ENCODE measurements at regions not wholly inside any gene's neighbourhood (a gene's known extent, or its start where the extent isn't known, plus 50 kb on each side); places are given as distances from the start of the nearest gene placed in this dataset.

- Mint-ChIP-seq H3K27me3 (ENCODE audit: low read depth) (no peaks in the 10 kb centered on the region), H3K27ac (no peak overlapping the region), H3K36me3 (ENCODE audit: low read depth) (peaks cover 14% of the 10 kb centered on the region), H3K9me3 (peaks cover 20% of the 10 kb centered on the region), H3K4me1 (ENCODE audit: low read depth) (peaks cover 30% of the 10 kb centered on the region), H3K4me3 (ENCODE audit: low read depth) (no peak overlapping the region)
- no peak for DNase-seq (ENCODE audit: low spot score)
- intact Hi-C loops (cut with micrococcal nuclease), result no loop called here
These were observed 56.2 kb upstream of the AKAP13 start for GRCh38 chr15:85324202-85324601.

DNA sequence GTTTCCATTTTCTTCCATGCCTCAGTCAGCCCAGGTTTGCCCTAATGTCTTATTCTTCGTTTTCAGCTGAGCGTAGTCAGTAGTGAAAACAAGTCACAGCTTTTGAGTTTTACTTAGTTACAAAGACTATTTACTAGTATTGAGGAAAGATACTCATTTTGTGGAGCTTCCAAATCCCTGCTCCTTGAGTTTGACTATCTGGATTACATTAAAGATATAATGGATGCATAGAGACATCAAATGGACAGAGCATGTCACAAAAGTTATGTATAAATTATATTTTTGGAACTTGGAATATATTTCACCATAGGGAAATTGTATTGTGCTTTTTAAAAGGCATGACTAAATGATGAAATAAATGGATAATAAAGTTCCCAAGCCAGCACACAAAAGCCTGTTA is 54.6 kb upstream of the AKAP13 start:
- peaks cover 38% of the 10 kb centered on the region for H3K4me1 Mint-ChIP-seq (ENCODE audit: low read depth)
- no peak overlapping the region for H3K27ac Mint-ChIP-seq
- no peak overlapping the region for H3K4me3 Mint-ChIP-seq (ENCODE audit: low read depth)
- intact Hi-C loops (cut with micrococcal nuclease), result no loop called here
- peaks cover 7% of the 10 kb centered on the region for H3K36me3 Mint-ChIP-seq (ENCODE audit: low read depth)
- no peak for DNase-seq (ENCODE audit: low spot score)
- peaks cover 10% of the 10 kb centered on the region for H3K9me3 Mint-ChIP-seq
- H3K27me3 Mint-ChIP-seq (ENCODE audit: low read depth), result no peaks in the 10 kb centered on the region

DNA sequence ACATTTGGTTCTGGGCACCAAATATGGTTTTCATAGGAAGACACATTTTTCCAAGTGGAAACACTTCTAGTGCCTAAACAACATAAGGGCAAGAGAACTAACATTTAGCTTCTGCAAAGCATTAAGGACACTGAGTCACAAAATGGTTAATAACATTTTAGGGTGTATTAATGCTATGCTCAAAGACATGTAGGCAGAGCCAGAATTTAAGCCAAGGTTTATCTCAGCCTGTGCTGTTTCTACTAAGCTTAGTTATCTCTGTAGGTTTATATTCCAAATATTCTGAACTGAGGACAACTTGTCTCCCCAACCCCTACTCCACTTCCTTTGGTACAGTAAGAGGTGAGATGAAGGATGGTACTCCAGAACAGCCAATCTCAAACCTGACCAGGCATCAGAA is 54.1 kb upstream of the AKAP13 start:
- H3K27me3 Mint-ChIP-seq (ENCODE audit: low read depth), result no peaks in the 10 kb centered on the region
- DNase-seq (ENCODE audit: low spot score), result no peak
- H3K4me1 Mint-ChIP-seq (ENCODE audit: low read depth), result peaks cover 42% of the 10 kb centered on the region
- no peak overlapping the region for H3K27ac Mint-ChIP-seq
- no peak overlapping the region for H3K4me3 Mint-ChIP-seq (ENCODE audit: low read depth)
- H3K36me3 Mint-ChIP-seq (ENCODE audit: low read depth), result peaks cover 7% of the 10 kb centered on the region
- peaks cover 9% of the 10 kb centered on the region for H3K9me3 Mint-ChIP-seq
- intact Hi-C loops (cut with micrococcal nuclease), result no loop called here

DNA sequence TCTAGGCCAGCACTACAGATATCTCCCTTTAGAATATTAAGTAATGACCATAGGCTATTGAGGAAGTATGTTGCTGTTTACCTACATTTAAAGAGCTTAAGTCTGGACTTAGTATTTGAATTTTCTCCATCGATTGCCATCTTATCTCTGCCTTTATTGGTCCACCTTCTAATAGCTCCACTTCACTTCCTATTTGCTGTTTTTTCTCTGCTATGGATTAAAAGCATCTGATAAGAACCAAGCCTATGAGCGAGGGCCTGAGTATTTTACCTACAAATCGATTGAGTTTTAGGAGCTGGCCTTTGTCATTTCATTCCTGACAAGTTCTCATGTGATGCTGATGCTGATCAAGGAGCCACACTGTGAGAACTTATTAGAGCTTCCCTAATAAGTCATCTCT is 52.6 kb upstream of the AKAP13 start:
- no peak for DNase-seq (ENCODE audit: low spot score)
- Mint-ChIP-seq H3K27me3 (ENCODE audit: low read depth) (no peaks in the 10 kb centered on the region), H3K27ac (no peak overlapping the region), H3K9me3 (peaks cover 5% of the 10 kb centered on the region), H3K4me3 (ENCODE audit: low read depth) (no peak overlapping the region), H3K36me3 (ENCODE audit: low read depth) (peaks cover 3% of the 10 kb centered on the region), H3K4me1 (ENCODE audit: low read depth) (peaks cover 46% of the 10 kb centered on the region)
- intact Hi-C loops (cut with micrococcal nuclease), result no loop called here

- Mint-ChIP-seq H3K27ac (peak overlapping the region; percentile 96), H3K27me3 (ENCODE audit: low read depth) (no peaks in the 10 kb centered on the region), H3K4me3 (ENCODE audit: low read depth) (peak overlapping the region; percentile 91), H3K36me3 (ENCODE audit: low read depth) (no peaks in the 10 kb centered on the region), H3K9me3 (no peaks in the 10 kb centered on the region), H3K4me1 (ENCODE audit: low read depth) (peaks cover 48% of the 10 kb centered on the region)
- DNase-seq (ENCODE audit: low spot score), result peak; percentile 56
- intact Hi-C loops (cut with micrococcal nuclease), result loop anchor here (1.0 to 10.0 kb wide), 5 partner anchors 29 to 315 kb away; partner anchors contain the start of gene AKAP13
These were observed 50.6 kb upstream of the AKAP13 start for GRCh38 chr15:85329561-85330422.
